CD14-positive monocyte (primary cell): ENCODE measurements at regions not wholly inside any gene's neighbourhood (a gene's known extent, or its start where the extent isn't known, plus 50 kb on each side); places are given as distances from the start of the nearest gene placed in this dataset.

ENCODE experiments used
- DNase-seq, 3 donors: peaks; one replicate each; pipeline ENCODE4 v3.0.0-alpha.2; 2011 to 2022
- H2AFZ ChIP-seq: 2 replicates; pipeline ENCODE4 v1.6.0; 2012; ENCODE audit warnings: mild to moderate bottlenecking, low read depth, low read length, inconsistent platforms; ENCODE audit not compliant: insufficient read depth, poor library complexity, severe bottlenecking
- H3K27ac ChIP-seq, 2 donors: 1 replicate in 1 of 2; 2 replicates in 1 of 2; pipeline ENCODE4 v1.5.1; 2012 to 2013; ENCODE audit warnings: low read length in 2 of 2, control low read depth in 1 of 2, inconsistent platforms in 1 of 2, low read depth in 1 of 2, mild to moderate bottlenecking in 1 of 2
- H3K27me3 ChIP-seq, 2 donors: one replicate each; pipeline versions ENCODE4 v1.6.0 to v1.6.1; 2011 to 2013; ENCODE audit warnings: low read length in 2 of 2; ENCODE audit not compliant: control insufficient read depth in 2 of 2, insufficient read depth in 2 of 2
- H3K36me3 ChIP-seq, 2 donors: replicated peaks in 1 of 2; 1 replicate in 1 of 2; 2 replicates in 1 of 2; pipeline versions ENCODE4 v1.5.1 to v1.6.1; 2012 to 2013; ENCODE audit warnings: low read length in 2 of 2, control low read depth in 1 of 2, inconsistent platforms in 1 of 2, mild to moderate bottlenecking in 1 of 2; ENCODE audit not compliant: insufficient read depth in 2 of 2, control insufficient read depth in 1 of 2
- H3K4me1 ChIP-seq, 2 donors: 1 replicate in 1 of 2; 2 replicates in 1 of 2; pipeline versions ENCODE4 v1.5.1 to v1.6.1; 2012 to 2013; ENCODE audit warnings: low read length in 2 of 2, control low read depth in 1 of 2, inconsistent platforms in 1 of 2, mild to moderate bottlenecking in 1 of 2, moderate library complexity in 1 of 2; ENCODE audit not compliant: insufficient read depth in 2 of 2, control insufficient read depth in 1 of 2
- H3K4me2 ChIP-seq: replicated peaks from 2 replicates; pipeline ENCODE3; 2012; ENCODE audit warnings: low read length, moderate library complexity, mild to moderate bottlenecking; ENCODE audit not compliant: poor library complexity, severe bottlenecking; ENCODE audit errors: extremely low read depth
- H3K4me3 ChIP-seq, 3 experiments: fragments of 200-600 bp in 1 of 3; sonication (generic) in 1 of 3; replicated peaks in 1 of 3; 1 replicate in 2 of 3; 2 replicates in 1 of 3; pipeline ENCODE4 v1.5.1; 2011 to 2013; ENCODE audit warnings: low read length in 3 of 3, mild to moderate bottlenecking in 3 of 3, control low read depth in 2 of 3, low read depth in 2 of 3, inconsistent platforms in 1 of 3, moderate library complexity in 1 of 3
- H3K79me2 ChIP-seq: 2 replicates; pipeline ENCODE4 v1.6.0; 2012; ENCODE audit warnings: mild to moderate bottlenecking, control low read depth, inconsistent platforms, low read length, moderate library complexity; ENCODE audit not compliant: insufficient read depth
- H3K9ac ChIP-seq: 2 replicates; pipeline ENCODE4 v1.6.0; 2017; ENCODE audit warnings: low read length, mild to moderate bottlenecking; ENCODE audit not compliant: insufficient read depth, poor library complexity, severe bottlenecking
- H3K9me3 ChIP-seq, 2 donors: replicated peaks in 1 of 2; 1 replicate in 1 of 2; 2 replicates in 1 of 2; pipeline versions ENCODE4 v1.5.1 to v1.6.1; 2012 to 2013; ENCODE audit warnings: low read length in 2 of 2, control low read depth in 1 of 2; ENCODE audit not compliant: control insufficient read depth in 1 of 2, insufficient read depth in 1 of 2
- H4K20me1 ChIP-seq: 2 replicates; pipeline ENCODE4 v1.6.0; 2012; ENCODE audit warnings: mild to moderate bottlenecking, low read length, control low read depth, moderate library complexity; ENCODE audit not compliant: insufficient read depth
- H3K27ac Mint-ChIP-seq, 7 donors: one replicate each; pipeline ENCODE4 v1.8.0; 2020; ENCODE audit warnings: mild to moderate bottlenecking in 7 of 7, mixed read lengths in 7 of 7, moderate library complexity in 6 of 7, inconsistent platforms in 2 of 7
- H3K27me3 Mint-ChIP-seq, 3 donors: one replicate each; pipeline ENCODE4 v1.8.0; 2021 to 2022; ENCODE audit warnings: low read depth in 3 of 3, mild to moderate bottlenecking in 3 of 3, mixed read lengths in 3 of 3, moderate library complexity in 3 of 3, inconsistent platforms in 1 of 3
- H3K36me3 Mint-ChIP-seq, 2 donors: one replicate each; pipeline ENCODE4 v1.8.0; 2020; ENCODE audit warnings: mixed read lengths in 2 of 2, inconsistent platforms in 1 of 2, mild to moderate bottlenecking in 1 of 2
- H3K4me1 Mint-ChIP-seq: one replicate; pipeline ENCODE4 v1.8.0; 2020; ENCODE audit warnings: mild to moderate bottlenecking, mixed read lengths
- H3K4me3 Mint-ChIP-seq, 2 donors: one replicate each; pipeline ENCODE4 v1.8.0; 2020; ENCODE audit warnings: mild to moderate bottlenecking in 2 of 2, mixed read lengths in 2 of 2, moderate library complexity in 1 of 2
- H3K9me3 Mint-ChIP-seq, 7 donors: one replicate each; pipeline ENCODE4 v1.8.0; 2020 to 2022; ENCODE audit warnings: mixed read lengths in 7 of 7, mild to moderate bottlenecking in 6 of 7, moderate library complexity in 6 of 7, inconsistent platforms in 2 of 7
- CTCF ChIP-seq: fragments of 200-600 bp; IDR thresholded peaks from one replicate; pipeline ENCODE4 v1.8.0; 2022; ENCODE audit warnings: antibody characterized with exemption, mild to moderate bottlenecking
- WGBS: methylation state at CpG from one replicate; pipeline ENCODE4 v1.1.5; 2013; ENCODE audit warnings: missing lambda C conversion rate; ENCODE audit not compliant: insufficient coverage; 5-methylcytosine and 5-hydroxymethylcytosine counted together
- intact Hi-C, 2 donors: fragments of 100-400 bp; cut with micrococcal nuclease; formaldehyde crosslinking; loops; one replicate each; pipeline versions ENCODE4 v1.15.0 to v1.15.1; 2023

- TF ChIP-seq CTCF: no peak
- Histone ChIP-seq H3K27ac (no peak overlapping the region), H4K20me1 (no peaks in the 10 kb centered on the region), H3K4me1 (no peaks in the 10 kb centered on the region), H3K9me3 (peaks cover 0 to 2% of the 10 kb centered on the region in 2 donors), H3K36me3 (no peaks in the 10 kb centered on the region), H3K9ac (no peak overlapping the region), H3K4me2 (no peak overlapping the region), H3K4me3 (no peak overlapping the region), H2AFZ (no peak overlapping the region), H3K79me2 (no peaks in the 10 kb centered on the region), H3K27me3 (no peaks in the 10 kb centered on the region)
- intact Hi-C loops: no loop called here
- H3K4me3 Mint-ChIP-seq: no peak overlapping the region
- peaks cover 2 to 8% (median 4%) of the 10 kb centered on the region in 7 donors for H3K9me3 Mint-ChIP-seq
- no peak overlapping the region for H3K27ac Mint-ChIP-seq
- H3K4me1 Mint-ChIP-seq: no peaks in the 10 kb centered on the region
- no peaks in the 10 kb centered on the region for H3K36me3 Mint-ChIP-seq
- DNase-seq: no peak
- no peaks in the 10 kb centered on the region for H3K27me3 Mint-ChIP-seq
- 0% methylated on average over 1 of the region's 3 CpGs for WGBS
Observed at GRCh38 chr12:71236133-71236660, 78.4 kb upstream of the TSPAN8 start.

GRCh38 chr12:71233083-71233482, 75.3 kb upstream of the TSPAN8 start:
- TF ChIP-seq CTCF: no peak
- H3K36me3 Mint-ChIP-seq: no peaks in the 10 kb centered on the region

More at GRCh38 chr12:71233083-71233482, 75.3 kb upstream of the TSPAN8 start:
- Mint-ChIP-seq H3K4me1 (no peaks in the 10 kb centered on the region), H3K27me3 (no peaks in the 10 kb centered on the region), H3K4me3 (no peak overlapping the region), H3K9me3 (peaks cover 2 to 9% (median 4%) of the 10 kb centered on the region in 7 donors), H3K27ac (no peak overlapping the region)
- no peak overlapping the region for H3K27ac ChIP-seq
- H3K4me1 ChIP-seq: no peaks in the 10 kb centered on the region
- H3K27me3 ChIP-seq: no peaks in the 10 kb centered on the region
- no peak for DNase-seq
- no peak overlapping the region for H2AFZ ChIP-seq
- H3K9me3 ChIP-seq: peaks cover 0 to 2% of the 10 kb centered on the region in 2 donors
- H4K20me1 ChIP-seq: no peaks in the 10 kb centered on the region
- no peak overlapping the region for H3K4me2 ChIP-seq
- H3K4me3 ChIP-seq: no peak overlapping the region
- intact Hi-C loops: no loop called here
- no peaks in the 10 kb centered on the region for H3K36me3 ChIP-seq
- H3K9ac ChIP-seq: no peak overlapping the region
- no peaks in the 10 kb centered on the region for H3K79me2 ChIP-seq
- no CpG with 5 or more reads among the region's 2 CpGs for WGBS
